ENCODE measurements at regions not wholly inside any gene's neighbourhood (a gene's known extent, or its start where the extent isn't known, plus 50 kb on each side); places are given as distances from the start of the nearest gene placed in this dataset.
A peak's percentile ranks its signal among the peaks of the same experiment; 100 is the strongest.

DNA sequence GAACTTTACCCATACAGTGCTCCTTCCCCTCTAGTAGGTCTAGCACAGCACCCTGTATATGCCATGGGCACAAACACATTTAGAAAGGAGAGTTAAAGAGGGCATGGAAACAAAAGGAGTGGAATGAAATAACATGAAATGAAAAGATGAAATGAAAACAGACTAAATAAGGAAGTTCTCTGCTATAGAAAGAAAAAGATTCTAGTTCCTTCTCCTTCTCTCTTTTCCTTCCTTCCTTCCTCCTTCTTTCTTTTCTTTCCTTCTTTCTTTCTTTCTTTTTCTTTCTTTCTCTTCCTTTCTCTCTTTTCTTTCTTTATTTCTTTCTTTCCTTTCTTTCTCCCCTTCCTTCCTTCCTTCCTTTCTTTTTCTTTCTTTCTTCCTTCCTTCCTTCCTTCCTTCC is 2197.4 kb downstream of the PCDH7 start:
- Histone ChIP-seq H3K4me1 (replicated peaks in 1 of 4; ENCODE audit: control insufficient read depth in 3 of 4, insufficient read depth in 4 of 4, low read length in 3 of 4) (no peaks in the 10 kb centered on the region), H3K27ac (ENCODE audit: low read depth, low read length) (no peak overlapping the region), H3K36me3 (ENCODE audit: control insufficient read depth in 2 of 4, insufficient read depth in 4 of 4, low read length in 3 of 4) (no peaks in the 10 kb centered on the region), H3K14ac (ENCODE audit: insufficient read length) (no peak overlapping the region), H3K4me3 (ENCODE audit: extremely low read depth in 1 of 4, insufficient read depth in 2 of 4, low read depth in 3 of 4, low read length in 4 of 4) (no peak overlapping the region), H3K4me2 (ENCODE audit: insufficient read depth in 1 of 2, low read depth in 2 of 2, low read length in 2 of 2) (no peak overlapping the region), H3K4ac (replicated peaks; ENCODE audit: insufficient read length, low read depth, low read length) (no peak overlapping the region), H3K18ac (ENCODE audit: extremely low read depth, low read length) (no peak overlapping the region), H3K56ac (replicated peaks; ENCODE audit: insufficient read length, low read depth, low read length) (no peak overlapping the region), H2BK120ac (replicated peaks; ENCODE audit: low read depth, low read length) (no peak overlapping the region), H2BK20ac (ENCODE audit: low read length) (no peak overlapping the region), H2AK5ac (ENCODE audit: low read depth, low read length) (no peak overlapping the region), H3K27me3 (replicated peaks in 1 of 4; ENCODE audit: control insufficient read depth in 3 of 4, extremely low read depth in 1 of 4, insufficient read depth in 3 of 4, low read length in 3 of 4) (no peaks in the 10 kb centered on the region), H4K20me1 (replicated peaks in 1 of 2; ENCODE audit: control insufficient read depth in 1 of 2, insufficient read depth in 2 of 2, low read length in 2 of 2) (no peaks in the 10 kb centered on the region), H2BK12ac (ENCODE audit: low read depth, low read length) (no peak overlapping the region), H4K5ac (ENCODE audit: insufficient read length, low read depth, low read length) (no peak overlapping the region), H3K23me2 (ENCODE audit: low read depth, low read length) (no peaks in the 10 kb centered on the region), H2BK15ac (ENCODE audit: low read length) (no peak overlapping the region), H3K9me3 (ENCODE audit: insufficient read depth in 2 of 2, low read depth in 1 of 2, low read length in 1 of 2) (no peaks in the 10 kb centered on the region), H3K9ac (replicated peaks in 1 of 4; ENCODE audit: extremely low read depth in 1 of 4, low read depth in 3 of 4, low read length in 3 of 4) (no peak overlapping the region), H3K79me2 (ENCODE audit: control insufficient read depth in 1 of 2, insufficient read depth in 2 of 2, low read length in 2 of 2) (no peaks in the 10 kb centered on the region), H4K91ac (replicated peaks; ENCODE audit: insufficient read length, low read length) (no peak overlapping the region), H3K79me1 (ENCODE audit: low read depth, low read length) (no peaks in the 10 kb centered on the region), H4K8ac (ENCODE audit: extremely low read depth, insufficient read depth, low read length) (no peak overlapping the region), H2AFZ (ENCODE audit: low read length) (0 out of 2 replicates have a peak overlapping the region, but pooled peaks have one; percentile 14), H2BK5ac (ENCODE audit: low read depth, low read length) (no peak overlapping the region), H3K23ac (ENCODE audit: insufficient read length) (no peak overlapping the region)
- DNase-seq (ENCODE audit: low read depth in 1 of 2, low spot score in 2 of 2) (no peak), FAIRE-seq (no peak)
- POLR2A ChIA-PET (ENCODE audit: partially characterized antibody) = no interaction called here
- CTCF ChIA-PET (ENCODE audit: partially characterized antibody) = no interaction called here
- no peak for TF ChIP-seq CHD2 (IDR thresholded peaks at IDR 0.05; ENCODE audit: low read length)
- no peak for TF ChIP-seq NRF1 (IDR thresholded peaks at IDR 0.05; ENCODE audit: low read depth, low read length)
- no peak for TF ChIP-seq ASH2L (IDR thresholded peaks at IDR 0.05; ENCODE audit: low read length)
- TF ChIP-seq GABPA (IDR thresholded peaks at IDR 0.05; ENCODE audit: borderline replicate concordance, insufficient read depth, low read length) = no peak
- TF ChIP-seq EP300 (IDR thresholded peaks at IDR 0.05; ENCODE audit: borderline replicate concordance in 1 of 2, low read depth in 2 of 2, low read length in 2 of 2) = no peak
- TF ChIP-seq HDAC2 (IDR thresholded peaks at IDR 0.05; ENCODE audit: borderline replicate concordance in 1 of 2, low read depth in 2 of 2, low read length in 2 of 2) = no peak
